Ishikawa (cell line): ENCODE measurements at regions not wholly inside any gene's neighbourhood (a gene's known extent, or its start where the extent isn't known, plus 50 kb on each side); places are given as distances from the start of the nearest gene placed in this dataset.
A peak's percentile ranks its signal among the peaks of the same experiment; 100 is the strongest.

Source experiments
- CEBPB ChIP-seq: IDR thresholded peaks from 2 replicates; pipeline ENCODE4 v1.6.1; 2012
- CREB1 ChIP-seq: IDR thresholded peaks from 2 replicates; pipeline ENCODE4 v1.6.1; 2012; ENCODE audit warnings: low read depth
- EGR1 ChIP-seq: IDR thresholded peaks from 2 replicates; pipeline ENCODE4 v1.6.1; 2012
- EP300 ChIP-seq: IDR thresholded peaks from 2 replicates; pipeline ENCODE4 v1.6.1; 2012; ENCODE audit warnings: borderline replicate concordance
- FOXM1 ChIP-seq: IDR thresholded peaks from 2 replicates; pipeline ENCODE4 v1.6.1; 2012; ENCODE audit warnings: low read depth, borderline replicate concordance
- NFIC ChIP-seq: IDR thresholded peaks from 2 replicates; pipeline ENCODE4 v1.6.1; 2012
- RAD21 ChIP-seq: IDR thresholded peaks from 2 replicates; pipeline ENCODE4 v1.6.1; 2012; ENCODE audit warnings: low read depth
- TAF1 ChIP-seq: IDR thresholded peaks from 2 replicates; pipeline ENCODE4 v1.6.1; 2012; ENCODE audit warnings: low read depth, mild to moderate bottlenecking
- TCF12 ChIP-seq: IDR thresholded peaks from 2 replicates; pipeline ENCODE4 v1.6.1; 2012; ENCODE audit warnings: low read depth
- TEAD4 ChIP-seq: IDR thresholded peaks from 2 replicates; pipeline ENCODE4 v1.6.1; 2012
- USF1 ChIP-seq: IDR thresholded peaks from 2 replicates; pipeline ENCODE4 v1.6.1; 2012
- YY1 ChIP-seq: IDR thresholded peaks from 2 replicates; pipeline ENCODE4 v1.6.1; 2012; ENCODE audit warnings: low read depth
- ZBTB7A ChIP-seq: IDR thresholded peaks from 2 replicates; pipeline ENCODE4 v1.6.1; 2012; ENCODE audit warnings: low read depth
- TF ChIP-seq, protein P1 (sequence below): IDR thresholded peaks from 2 replicates; pipeline ENCODE4 v1.6.1; 2012; ENCODE audit warnings: low read depth, mild to moderate bottlenecking
- TF ChIP-seq, protein P2 (sequence below): IDR thresholded peaks from 2 replicates; pipeline ENCODE4 v1.6.1; 2012

DNA sequence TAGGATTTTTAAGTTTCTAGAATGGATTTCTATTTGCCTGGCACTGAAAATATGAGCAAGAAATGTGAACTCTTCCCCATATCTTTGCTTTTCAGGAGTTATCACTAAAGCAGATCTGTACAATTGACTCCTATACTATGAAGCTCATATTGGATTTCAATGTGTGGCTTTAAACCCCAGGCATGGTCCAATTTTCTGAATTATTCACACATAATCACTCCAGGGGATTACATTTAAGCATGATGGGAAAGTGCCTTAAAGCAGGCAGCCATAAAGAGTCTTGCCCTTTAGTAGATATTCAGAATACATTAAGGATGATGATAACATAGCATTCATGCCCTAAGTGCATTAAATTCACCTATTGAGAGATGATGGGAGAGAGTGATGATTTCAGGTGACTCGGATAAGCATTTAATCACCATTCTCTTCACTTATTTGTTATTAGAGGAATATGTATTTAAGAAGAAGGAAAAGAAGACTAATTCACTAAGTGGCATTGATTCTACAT, 331.8 kb upstream of the ROBO1 start:
- TF ChIP-seq ZBTB7A: no peak
- no peak for TF ChIP-seq CREB1
- no peak for TF ChIP-seq TAF1
- no peak for TF ChIP-seq TCF12
- no peak for TF ChIP-seq RAD21
- TF ChIP-seq, protein P1, sequence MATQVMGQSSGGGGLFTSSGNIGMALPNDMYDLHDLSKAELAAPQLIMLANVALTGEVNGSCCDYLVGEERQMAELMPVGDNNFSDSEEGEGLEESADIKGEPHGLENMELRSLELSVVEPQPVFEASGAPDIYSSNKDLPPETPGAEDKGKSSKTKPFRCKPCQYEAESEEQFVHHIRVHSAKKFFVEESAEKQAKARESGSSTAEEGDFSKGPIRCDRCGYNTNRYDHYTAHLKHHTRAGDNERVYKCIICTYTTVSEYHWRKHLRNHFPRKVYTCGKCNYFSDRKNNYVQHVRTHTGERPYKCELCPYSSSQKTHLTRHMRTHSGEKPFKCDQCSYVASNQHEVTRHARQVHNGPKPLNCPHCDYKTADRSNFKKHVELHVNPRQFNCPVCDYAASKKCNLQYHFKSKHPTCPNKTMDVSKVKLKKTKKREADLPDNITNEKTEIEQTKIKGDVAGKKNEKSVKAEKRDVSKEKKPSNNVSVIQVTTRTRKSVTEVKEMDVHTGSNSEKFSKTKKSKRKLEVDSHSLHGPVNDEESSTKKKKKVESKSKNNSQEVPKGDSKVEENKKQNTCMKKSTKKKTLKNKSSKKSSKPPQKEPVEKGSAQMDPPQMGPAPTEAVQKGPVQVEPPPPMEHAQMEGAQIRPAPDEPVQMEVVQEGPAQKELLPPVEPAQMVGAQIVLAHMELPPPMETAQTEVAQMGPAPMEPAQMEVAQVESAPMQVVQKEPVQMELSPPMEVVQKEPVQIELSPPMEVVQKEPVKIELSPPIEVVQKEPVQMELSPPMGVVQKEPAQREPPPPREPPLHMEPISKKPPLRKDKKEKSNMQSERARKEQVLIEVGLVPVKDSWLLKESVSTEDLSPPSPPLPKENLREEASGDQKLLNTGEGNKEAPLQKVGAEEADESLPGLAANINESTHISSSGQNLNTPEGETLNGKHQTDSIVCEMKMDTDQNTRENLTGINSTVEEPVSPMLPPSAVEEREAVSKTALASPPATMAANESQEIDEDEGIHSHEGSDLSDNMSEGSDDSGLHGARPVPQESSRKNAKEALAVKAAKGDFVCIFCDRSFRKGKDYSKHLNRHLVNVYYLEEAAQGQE: no peak
- TF ChIP-seq EP300: no peak
- no peak for TF ChIP-seq TEAD4
- no peak for TF ChIP-seq FOXM1
- TF ChIP-seq EGR1: no peak

- TF ChIP-seq EP300 (peak; percentile 100), EGR1 (no peak), RAD21 (peak; percentile 49), TAF1 (no peak), YY1 (no peak), NFIC (peak; percentile 92), TEAD4 (peak; percentile 96), ZBTB7A (no peak), FOXM1 (peak; percentile 99), TCF12 (peak; percentile 97), CREB1 (0 out of 2 replicates have a peak, but pooled peaks have one; percentile 14), USF1 (no peak), CEBPB (peak; percentile 52; the same call in 1 of the 2 replicates)
- TF ChIP-seq, protein P2, sequence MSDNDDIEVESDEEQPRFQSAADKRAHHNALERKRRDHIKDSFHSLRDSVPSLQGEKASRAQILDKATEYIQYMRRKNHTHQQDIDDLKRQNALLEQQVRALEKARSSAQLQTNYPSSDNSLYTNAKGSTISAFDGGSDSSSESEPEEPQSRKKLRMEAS: peak; percentile 47; the same call in 1 of the 2 replicates
- TF ChIP-seq, protein P1: no peak
These were observed 329.9 kb upstream of the ROBO1 start for GRCh38 chr3:80097674-80098073.

DNA sequence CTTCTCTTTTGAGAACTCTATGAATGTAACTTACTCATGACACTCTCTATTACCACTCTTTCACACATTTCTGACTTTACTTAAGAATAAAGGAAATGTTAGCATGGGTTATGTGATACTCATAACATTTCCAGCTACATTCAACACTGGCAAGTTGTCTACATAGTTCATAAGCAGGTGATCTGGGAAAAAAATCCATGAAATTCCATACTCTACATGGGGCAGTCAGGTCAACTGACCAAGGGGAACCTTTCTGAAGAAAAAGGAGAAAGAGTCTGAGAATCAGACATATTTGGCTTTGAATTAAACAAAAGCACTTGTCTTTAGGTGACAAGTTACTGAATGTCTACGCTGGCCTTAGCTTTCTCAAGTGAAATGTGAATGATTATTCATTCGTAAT, 329.1 kb upstream of the ROBO1 start:
- TF ChIP-seq TCF12: peak; percentile 94
- TF ChIP-seq NFIC: peak; percentile 81
- TF ChIP-seq, protein P2: peak; percentile 17; the same call in 1 of the 2 replicates
- TF ChIP-seq USF1: no peak; the same call in 1 of the 2 replicates
- TF ChIP-seq, protein P1: no peak
- no peak for TF ChIP-seq CEBPB
- peak; percentile 97 for TF ChIP-seq EP300
- peak; percentile 92 for TF ChIP-seq TEAD4
- TF ChIP-seq TAF1: no peak
- TF ChIP-seq ZBTB7A: no peak
- no peak for TF ChIP-seq CREB1
- TF ChIP-seq FOXM1: peak; percentile 97
- TF ChIP-seq RAD21: 0 out of 2 replicates have a peak, but pooled peaks have one; percentile 2
- TF ChIP-seq YY1: no peak
- TF ChIP-seq EGR1: no peak

GRCh38 chr3:80094589-80094988, 326.8 kb upstream of the ROBO1 start:
- TF ChIP-seq TEAD4 (no peak), ZBTB7A (no peak), RAD21 (no peak), NFIC (no peak), TAF1 (no peak), TCF12 (no peak), EGR1 (no peak), YY1 (no peak), CREB1 (no peak), FOXM1 (no peak), EP300 (no peak)
- TF ChIP-seq, protein P2: no peak
- TF ChIP-seq, protein P1: no peak
